NT2/D1 (cell line): ENCODE measurements at regions not wholly inside any gene's neighbourhood (a gene's known extent, or its start where the extent isn't known, plus 50 kb on each side); places are given as distances from the start of the nearest gene placed in this dataset.

Experiments
- YY1 ChIP-seq: IDR thresholded peaks from 2 replicates; pipeline ENCODE4 v1.6.1; 2011; ENCODE audit not compliant: insufficient read length, insufficient read depth
- ZNF274 ChIP-seq: IDR thresholded peaks from 2 replicates; pipeline ENCODE4 v1.6.1; 2011; ENCODE audit warnings: mild to moderate bottlenecking, low read depth, low read length

- TF ChIP-seq ZNF274 (no peak), YY1 (no peak)
Measured at GRCh38 chr11:119952441-119952840, 185.5 kb downstream of the TRIM29 start.
